ENCODE measurements at regions not wholly inside any gene's neighbourhood (a gene's known extent, or its start where the extent isn't known, plus 50 kb on each side); places are given as distances from the start of the nearest gene placed in this dataset.

GRCh38 chr7:84722086-84722485, 464.8 kb downstream of the SEMA3D start:
- no peak for TF ChIP-seq ZNF8 (CRISPR knock-in tag; IDR thresholded peaks at IDR 0.05)
- TF ChIP-seq, protein P1, sequence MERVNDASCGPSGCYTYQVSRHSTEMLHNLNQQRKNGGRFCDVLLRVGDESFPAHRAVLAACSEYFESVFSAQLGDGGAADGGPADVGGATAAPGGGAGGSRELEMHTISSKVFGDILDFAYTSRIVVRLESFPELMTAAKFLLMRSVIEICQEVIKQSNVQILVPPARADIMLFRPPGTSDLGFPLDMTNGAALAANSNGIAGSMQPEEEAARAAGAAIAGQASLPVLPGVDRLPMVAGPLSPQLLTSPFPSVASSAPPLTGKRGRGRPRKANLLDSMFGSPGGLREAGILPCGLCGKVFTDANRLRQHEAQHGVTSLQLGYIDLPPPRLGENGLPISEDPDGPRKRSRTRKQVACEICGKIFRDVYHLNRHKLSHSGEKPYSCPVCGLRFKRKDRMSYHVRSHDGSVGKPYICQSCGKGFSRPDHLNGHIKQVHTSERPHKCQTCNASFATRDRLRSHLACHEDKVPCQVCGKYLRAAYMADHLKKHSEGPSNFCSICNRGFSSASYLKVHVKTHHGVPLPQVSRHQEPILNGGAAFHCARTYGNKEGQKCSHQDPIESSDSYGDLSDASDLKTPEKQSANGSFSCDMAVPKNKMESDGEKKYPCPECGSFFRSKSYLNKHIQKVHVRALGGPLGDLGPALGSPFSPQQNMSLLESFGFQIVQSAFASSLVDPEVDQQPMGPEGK (CRISPR knock-in tag; IDR thresholded peaks at IDR 0.05; ENCODE audit: borderline replicate concordance) = no peak
- no peak for TF ChIP-seq BACH2 (CRISPR knock-in tag; IDR thresholded peaks at IDR 0.05; ENCODE audit: borderline replicate concordance)
- no peak for TF ChIP-seq ARNTL (CRISPR knock-in tag; IDR thresholded peaks at IDR 0.05; ENCODE audit: borderline replicate concordance, low read depth)
- TF ChIP-seq TCF4 (CRISPR knock-in tag; IDR thresholded peaks at IDR 0.05; ENCODE audit: borderline replicate concordance) = no peak
- TF ChIP-seq ZNF565 (CRISPR knock-in tag; conservative IDR thresholded peaks at IDR 0.05; ENCODE audit: low read depth) = no peak
- TF ChIP-seq ESRRG (CRISPR knock-in tag; IDR thresholded peaks at IDR 0.05) = no peak
- no peak for TF ChIP-seq GLIS3 (CRISPR knock-in tag; IDR thresholded peaks at IDR 0.05)
